Ascending aorta (tissue), 2 donors: ENCODE measurements at regions not wholly inside any gene's neighbourhood (a gene's known extent, or its start where the extent isn't known, plus 50 kb on each side); places are given as distances from the start of the nearest gene placed in this dataset.

Source experiments
- DNase-seq, 2 donors: peaks; one replicate each; pipeline ENCODE4 v3.0.0-alpha.2; 2019; ENCODE audit warnings: low spot score in 2 of 2
- H3K27ac ChIP-seq, 2 donors: fragments of 200-600 bp; sonication (generic); one replicate each; pipeline ENCODE4 v1.5.1; 2016 to 2017; ENCODE audit warnings: mild to moderate bottlenecking in 1 of 2
- H3K27me3 ChIP-seq: fragments of 200-600 bp; sonication (generic); one replicate; pipeline ENCODE4 v1.5.1; 2017
- H3K36me3 ChIP-seq, 2 donors: fragments of 200-600 bp; sonication (generic); one replicate each; pipeline ENCODE4 v1.5.1; 2016
- H3K4me1 ChIP-seq, 2 donors: fragments of 200-600 bp; sonication (generic); one replicate each; pipeline ENCODE4 v1.5.1; 2016 to 2017; ENCODE audit warnings: mild to moderate bottlenecking in 1 of 2
- H3K4me3 ChIP-seq, 2 donors: fragments of 200-600 bp; sonication (generic); one replicate each; pipeline ENCODE4 v1.5.1; 2016 to 2017; ENCODE audit warnings: mild to moderate bottlenecking in 1 of 2
- H3K9me3 ChIP-seq, 2 donors: fragments of 200-600 bp; sonication (generic); one replicate each; pipeline ENCODE4 v1.5.1; 2016
- intact Hi-C: fragments of 100-400 bp; cut with DNase I; formaldehyde crosslinking; loops from one replicate; pipeline ENCODE4 v1.15.1; 2023
- TF ChIP-seq, protein P1 (sequence below), 3 experiments: fragments of 200-600 bp in 2 of 3; fragments of 450-650 bp in 1 of 3; sonication (generic) in 2 of 3; IDR thresholded peaks; one replicate each; pipeline ENCODE4 v1.5.1; 2016 to 2019; ENCODE audit warnings: antibody characterized with exemption in 3 of 3, mild to moderate bottlenecking in 1 of 3, moderate library complexity in 1 of 3

DNA sequence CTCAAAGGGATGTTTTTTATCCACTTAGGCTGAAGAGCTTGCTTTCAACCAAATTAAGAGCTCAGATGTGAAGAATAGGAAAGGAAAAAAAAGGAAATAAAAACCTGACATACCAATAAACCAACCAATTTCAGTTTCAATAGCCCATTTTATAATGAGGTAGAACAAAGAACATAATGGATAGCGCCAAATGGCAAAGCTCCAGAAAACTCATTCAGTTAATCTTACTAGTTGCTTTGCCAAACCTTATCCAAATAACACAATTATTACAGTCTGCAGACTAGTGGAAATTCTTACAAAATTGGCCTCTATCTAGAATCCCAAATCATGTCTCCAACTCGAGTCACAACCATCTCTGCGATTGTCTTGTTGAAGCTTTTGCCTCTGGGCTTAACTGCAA is 337.0 kb downstream of the CRPPA start:
- no peak for DNase-seq
- H3K27ac ChIP-seq, result no peak overlapping the region
- no peaks in the 10 kb centered on the region for H3K9me3 ChIP-seq
- intact Hi-C loops, result no loop called here
- H3K4me1 ChIP-seq, result no peaks in the 10 kb centered on the region
- H3K4me3 ChIP-seq, result no peak overlapping the region
- H3K27me3 ChIP-seq, result no peaks in the 10 kb centered on the region
- H3K36me3 ChIP-seq, result no peaks in the 10 kb centered on the region
- TF ChIP-seq, protein P1, sequence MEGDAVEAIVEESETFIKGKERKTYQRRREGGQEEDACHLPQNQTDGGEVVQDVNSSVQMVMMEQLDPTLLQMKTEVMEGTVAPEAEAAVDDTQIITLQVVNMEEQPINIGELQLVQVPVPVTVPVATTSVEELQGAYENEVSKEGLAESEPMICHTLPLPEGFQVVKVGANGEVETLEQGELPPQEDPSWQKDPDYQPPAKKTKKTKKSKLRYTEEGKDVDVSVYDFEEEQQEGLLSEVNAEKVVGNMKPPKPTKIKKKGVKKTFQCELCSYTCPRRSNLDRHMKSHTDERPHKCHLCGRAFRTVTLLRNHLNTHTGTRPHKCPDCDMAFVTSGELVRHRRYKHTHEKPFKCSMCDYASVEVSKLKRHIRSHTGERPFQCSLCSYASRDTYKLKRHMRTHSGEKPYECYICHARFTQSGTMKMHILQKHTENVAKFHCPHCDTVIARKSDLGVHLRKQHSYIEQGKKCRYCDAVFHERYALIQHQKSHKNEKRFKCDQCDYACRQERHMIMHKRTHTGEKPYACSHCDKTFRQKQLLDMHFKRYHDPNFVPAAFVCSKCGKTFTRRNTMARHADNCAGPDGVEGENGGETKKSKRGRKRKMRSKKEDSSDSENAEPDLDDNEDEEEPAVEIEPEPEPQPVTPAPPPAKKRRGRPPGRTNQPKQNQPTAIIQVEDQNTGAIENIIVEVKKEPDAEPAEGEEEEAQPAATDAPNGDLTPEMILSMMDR (IDR thresholded peaks at IDR 0.05), result no peak

DNA sequence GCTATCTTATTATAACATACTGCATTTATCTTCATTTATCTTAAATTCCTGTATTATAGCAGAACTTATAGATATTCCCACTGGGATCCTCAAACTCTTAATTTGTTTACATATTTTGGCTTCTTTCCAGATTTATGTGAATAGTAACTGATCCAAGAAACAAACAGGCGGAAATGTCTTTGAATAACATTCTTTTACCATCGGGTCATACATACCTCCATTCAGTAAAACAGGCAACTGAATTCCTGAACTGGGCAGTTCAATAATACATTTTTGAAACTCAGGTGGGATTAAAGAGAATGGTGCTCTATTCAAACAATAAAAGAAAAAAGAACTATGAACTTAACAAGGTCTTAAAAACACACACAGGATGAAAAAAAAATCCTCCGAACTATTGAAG is 337.4 kb downstream of the CRPPA start:
- DNase-seq, result no peak
- Histone ChIP-seq H3K27me3 (no peaks in the 10 kb centered on the region), H3K36me3 (no peaks in the 10 kb centered on the region), H3K9me3 (no peaks in the 10 kb centered on the region), H3K27ac (no peak overlapping the region), H3K4me3 (no peak overlapping the region), H3K4me1 (no peaks in the 10 kb centered on the region)
- intact Hi-C loops, result no loop called here
- TF ChIP-seq, protein P1 (IDR thresholded peaks at IDR 0.05), result no peak

DNA sequence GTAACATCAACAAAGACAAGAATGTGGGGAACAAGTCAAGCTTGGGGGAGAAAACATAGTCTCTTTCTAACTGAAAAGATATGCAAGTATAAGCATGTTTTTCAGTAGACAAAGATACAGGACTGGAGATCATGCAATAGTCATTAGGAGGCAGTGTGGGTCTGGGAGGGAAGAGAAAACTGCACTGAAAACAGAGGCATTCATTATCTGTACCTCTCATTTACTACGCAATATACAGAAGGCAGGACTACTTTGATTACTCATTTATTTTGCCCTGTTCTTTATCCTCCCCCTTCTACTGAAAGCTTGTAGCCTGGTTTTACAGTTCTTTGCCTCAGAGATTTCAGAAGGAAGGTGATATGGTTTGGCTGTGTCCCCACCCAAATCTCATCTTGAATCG is 341.2 kb downstream of the CRPPA start:
- no peak for DNase-seq
- Histone ChIP-seq H3K27ac (no peak overlapping the region), H3K36me3 (no peaks in the 10 kb centered on the region), H3K4me3 (no peak overlapping the region), H3K27me3 (no peaks in the 10 kb centered on the region), H3K9me3 (no peaks in the 10 kb centered on the region), H3K4me1 (no peaks in the 10 kb centered on the region)
- TF ChIP-seq, protein P1 (IDR thresholded peaks at IDR 0.05), result no peak
- intact Hi-C loops, result no loop called here

DNA sequence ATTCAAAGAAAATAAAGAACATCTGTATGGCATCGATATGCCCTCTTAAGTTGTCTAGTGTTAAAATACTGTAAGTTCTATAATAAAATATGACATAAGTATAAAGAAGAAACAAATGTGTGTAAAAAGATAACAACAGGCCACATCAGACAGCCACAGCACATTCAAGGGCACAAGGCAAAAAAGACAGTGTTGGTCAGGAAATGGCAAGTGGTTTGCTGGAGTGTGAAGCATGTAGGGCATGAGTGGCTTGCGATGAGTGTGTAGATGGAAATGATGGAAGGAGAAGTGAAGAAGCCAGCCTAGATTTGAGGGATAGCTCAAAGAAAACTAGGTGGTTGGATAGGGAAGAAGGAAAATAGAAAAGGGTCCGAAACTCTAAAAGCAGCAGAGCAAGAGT is 341.6 kb downstream of the CRPPA start:
- H3K9me3 ChIP-seq, result no peaks in the 10 kb centered on the region
- TF ChIP-seq, protein P1 (IDR thresholded peaks at IDR 0.05), result no peak
- H3K4me1 ChIP-seq, result no peaks in the 10 kb centered on the region
- DNase-seq, result no peak
- H3K27ac ChIP-seq, result no peak overlapping the region
- H3K27me3 ChIP-seq, result no peaks in the 10 kb centered on the region
- intact Hi-C loops, result no loop called here
- no peak overlapping the region for H3K4me3 ChIP-seq
- no peaks in the 10 kb centered on the region for H3K36me3 ChIP-seq

DNA sequence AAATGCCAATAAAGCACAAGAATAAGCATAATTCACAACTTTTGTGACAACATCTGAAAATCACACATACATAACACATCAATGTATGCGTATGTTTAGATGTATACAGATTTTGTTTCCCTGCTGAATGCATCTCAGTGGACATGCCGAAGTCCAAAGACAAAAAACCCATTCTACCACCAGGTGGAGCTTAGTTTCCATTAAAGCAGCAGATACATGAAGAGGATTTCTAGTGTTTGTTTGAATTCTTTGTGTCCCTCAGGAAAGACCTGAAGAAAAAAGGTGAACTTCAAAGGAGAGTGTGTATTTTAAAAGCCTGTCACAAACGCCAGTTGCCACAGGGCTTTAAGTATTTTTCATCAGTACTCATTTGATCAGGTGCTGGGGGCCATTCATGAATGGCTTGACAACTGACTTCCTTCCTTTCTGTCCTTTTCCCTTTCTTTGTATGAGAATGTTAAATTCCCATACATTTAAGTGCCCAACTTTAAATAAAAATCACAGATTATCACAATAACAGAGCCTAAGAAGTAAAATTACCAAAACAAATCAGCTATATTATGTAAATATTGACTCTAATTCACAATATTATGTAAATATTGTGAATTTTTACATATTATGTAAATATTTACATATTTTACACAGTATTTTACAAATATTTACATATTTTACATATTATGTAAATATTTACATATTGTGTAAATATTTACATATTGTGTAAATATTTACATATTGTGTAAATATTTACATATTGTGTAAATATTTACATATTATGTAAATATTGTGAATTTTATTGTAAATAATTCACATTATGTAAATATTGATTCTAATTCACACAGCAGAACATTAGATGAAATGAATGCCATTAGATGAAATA is 343.0 kb downstream of the CRPPA start:
- no peak for DNase-seq
- Histone ChIP-seq H3K27ac (no peak overlapping the region), H3K27me3 (no peaks in the 10 kb centered on the region), H3K4me3 (no peak overlapping the region), H3K36me3 (no peaks in the 10 kb centered on the region), H3K4me1 (no peaks in the 10 kb centered on the region), H3K9me3 (no peaks in the 10 kb centered on the region)
- intact Hi-C loops, result loop anchor here (1.0 kb wide), 1 partner anchor 487 kb away; no protein-coding TSS in a partner anchor
- TF ChIP-seq, protein P1 (IDR thresholded peaks at IDR 0.05), result peak; percentile 32 to 53 (median 45)
